Vagina (tissue), 2 donors: ENCODE measurements at regions not wholly inside any gene's neighbourhood (a gene's known extent, or its start where the extent isn't known, plus 50 kb on each side); places are given as distances from the start of the nearest gene placed in this dataset.

Experiments used
- CTCF ChIP-seq, 3 experiments: fragments of 450-650 bp in 2 of 3; fragments of 200-600 bp in 1 of 3; sonication (generic) in 1 of 3; IDR thresholded peaks; one replicate each; pipeline ENCODE4 v1.5.1; 2017 to 2019; ENCODE audit warnings: antibody characterized with exemption in 3 of 3, mild to moderate bottlenecking in 2 of 3, moderate library complexity in 2 of 3
- POLR2A ChIP-seq, 2 donors: fragments of 450-650 bp; IDR thresholded peaks; one replicate each; pipeline ENCODE4 v1.6.1; 2017; ENCODE audit warnings: antibody characterized with exemption in 2 of 2, mild to moderate bottlenecking in 2 of 2, moderate library complexity in 2 of 2

GRCh38 chr6:132952986-132953385 lies 138.6 kb downstream of the RPS12 start:
- TF ChIP-seq CTCF (IDR thresholded peaks at IDR 0.05) (no peak), POLR2A (IDR thresholded peaks at IDR 0.05) (no peak)
